ENCODE measurements at regions not wholly inside any gene's neighbourhood (a gene's known extent, or its start where the extent isn't known, plus 50 kb on each side); places are given as distances from the start of the nearest gene placed in this dataset.

DNA sequence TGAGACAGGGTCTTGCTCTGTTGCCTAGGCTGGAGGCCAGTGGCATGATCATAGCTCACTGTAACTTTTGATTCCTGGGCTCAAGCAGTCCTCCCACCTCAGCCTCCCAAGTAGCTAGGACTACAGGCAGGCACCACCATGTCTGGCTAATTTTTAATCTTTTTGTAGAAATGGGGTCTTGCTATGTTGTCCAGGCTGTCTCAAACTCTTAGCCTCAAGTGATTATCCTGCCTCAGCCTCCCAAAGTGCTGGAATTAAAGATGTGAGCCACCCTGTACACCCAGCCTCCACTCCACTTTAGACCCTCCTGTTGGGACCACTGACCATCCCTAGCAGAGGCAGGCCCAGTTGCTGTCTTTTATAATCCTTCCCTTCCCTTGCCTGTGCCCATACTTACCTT is 63.3 kb upstream of the OSBPL8 start:
- Histone ChIP-seq H3K4me3 (replicated peaks in 1 of 2; ENCODE audit: low read depth in 1 of 2, low read length in 2 of 2) (no peak overlapping the region), H3K4me1 (ENCODE audit: control insufficient read depth in 1 of 2, insufficient read depth in 2 of 2, low read length in 2 of 2) (peaks cover 2 to 8% of the 10 kb centered on the region in 2 experiments; a peak in 2 of 4 replicates), H3K9ac (ENCODE audit: low read length) (no peak overlapping the region), H2AFZ (ENCODE audit: low read depth, low read length, poor library complexity, severe bottlenecking) (no peak overlapping the region), H4K20me1 (ENCODE audit: insufficient read depth) (no peaks in the 10 kb centered on the region), H3K27me3 (ENCODE audit: insufficient read depth, low read length) (no peaks in the 10 kb centered on the region), H3K27ac (ENCODE audit: low read depth, low read length) (no peak overlapping the region), H3K9me3 (ENCODE audit: control insufficient read depth in 1 of 2, insufficient read depth in 1 of 2, low read depth in 1 of 2, low read length in 2 of 2) (no peaks in the 10 kb centered on the region), H3K79me2 (ENCODE audit: insufficient read depth, low read length) (no peaks in the 10 kb centered on the region), H3K4me2 (ENCODE audit: low read length) (no peak overlapping the region), H3K36me3 (ENCODE audit: control insufficient read depth in 1 of 2, insufficient read depth in 2 of 2, low read length in 2 of 2) (no peaks in the 10 kb centered on the region), H3K9me2 (ENCODE audit: insufficient read depth) (no peaks in the 10 kb centered on the region)
- CTCF ChIA-PET, result interaction anchor here (1.4 to 3.5 kb wide), 2 partner anchors 168 to 389 kb away, joined by 8 to 50 read pairs; no protein-coding TSS in a partner anchor
- no peak for ATAC-seq
- POLR2A ChIA-PET, result no interaction called here
- no TSS peak for BruUV-seq (replicated peaks)
- intact Hi-C loops (cut with micrococcal nuclease), result loop anchor here (5.0 kb wide), 1 partner anchor 1064 kb away; no protein-coding TSS in a partner anchor
- TF ChIP-seq CBX3 (IDR thresholded peaks at IDR 0.05; ENCODE audit: low read depth) (no peak), SIN3A (IDR thresholded peaks at IDR 0.05; ENCODE audit: low read depth) (no peak), TCF7L2 (IDR thresholded peaks at IDR 0.05; ENCODE audit: borderline replicate concordance, extremely low read depth, insufficient read depth, insufficient read length) (no peak), EZH2phosphoT487 (IDR thresholded peaks at IDR 0.05; ENCODE audit: borderline replicate concordance) (no peak), RAD21 (IDR thresholded peaks at IDR 0.05; ENCODE audit: low read depth) (no peak), SRF (IDR thresholded peaks at IDR 0.05; ENCODE audit: low read depth) (no peak), ELF1 (IDR thresholded peaks at IDR 0.05; ENCODE audit: borderline replicate concordance, low read depth) (no peak)
- TF ChIP-seq, protein P1, sequence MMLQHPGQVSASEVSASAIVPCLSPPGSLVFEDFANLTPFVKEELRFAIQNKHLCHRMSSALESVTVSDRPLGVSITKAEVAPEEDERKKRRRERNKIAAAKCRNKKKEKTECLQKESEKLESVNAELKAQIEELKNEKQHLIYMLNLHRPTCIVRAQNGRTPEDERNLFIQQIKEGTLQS (IDR thresholded peaks at IDR 0.05), result no peak
- TF ChIP-seq, protein P2, sequence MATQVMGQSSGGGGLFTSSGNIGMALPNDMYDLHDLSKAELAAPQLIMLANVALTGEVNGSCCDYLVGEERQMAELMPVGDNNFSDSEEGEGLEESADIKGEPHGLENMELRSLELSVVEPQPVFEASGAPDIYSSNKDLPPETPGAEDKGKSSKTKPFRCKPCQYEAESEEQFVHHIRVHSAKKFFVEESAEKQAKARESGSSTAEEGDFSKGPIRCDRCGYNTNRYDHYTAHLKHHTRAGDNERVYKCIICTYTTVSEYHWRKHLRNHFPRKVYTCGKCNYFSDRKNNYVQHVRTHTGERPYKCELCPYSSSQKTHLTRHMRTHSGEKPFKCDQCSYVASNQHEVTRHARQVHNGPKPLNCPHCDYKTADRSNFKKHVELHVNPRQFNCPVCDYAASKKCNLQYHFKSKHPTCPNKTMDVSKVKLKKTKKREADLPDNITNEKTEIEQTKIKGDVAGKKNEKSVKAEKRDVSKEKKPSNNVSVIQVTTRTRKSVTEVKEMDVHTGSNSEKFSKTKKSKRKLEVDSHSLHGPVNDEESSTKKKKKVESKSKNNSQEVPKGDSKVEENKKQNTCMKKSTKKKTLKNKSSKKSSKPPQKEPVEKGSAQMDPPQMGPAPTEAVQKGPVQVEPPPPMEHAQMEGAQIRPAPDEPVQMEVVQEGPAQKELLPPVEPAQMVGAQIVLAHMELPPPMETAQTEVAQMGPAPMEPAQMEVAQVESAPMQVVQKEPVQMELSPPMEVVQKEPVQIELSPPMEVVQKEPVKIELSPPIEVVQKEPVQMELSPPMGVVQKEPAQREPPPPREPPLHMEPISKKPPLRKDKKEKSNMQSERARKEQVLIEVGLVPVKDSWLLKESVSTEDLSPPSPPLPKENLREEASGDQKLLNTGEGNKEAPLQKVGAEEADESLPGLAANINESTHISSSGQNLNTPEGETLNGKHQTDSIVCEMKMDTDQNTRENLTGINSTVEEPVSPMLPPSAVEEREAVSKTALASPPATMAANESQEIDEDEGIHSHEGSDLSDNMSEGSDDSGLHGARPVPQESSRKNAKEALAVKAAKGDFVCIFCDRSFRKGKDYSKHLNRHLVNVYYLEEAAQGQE (IDR thresholded peaks at IDR 0.05; ENCODE audit: low read depth), result no peak
- TF ChIP-seq, protein P3, sequence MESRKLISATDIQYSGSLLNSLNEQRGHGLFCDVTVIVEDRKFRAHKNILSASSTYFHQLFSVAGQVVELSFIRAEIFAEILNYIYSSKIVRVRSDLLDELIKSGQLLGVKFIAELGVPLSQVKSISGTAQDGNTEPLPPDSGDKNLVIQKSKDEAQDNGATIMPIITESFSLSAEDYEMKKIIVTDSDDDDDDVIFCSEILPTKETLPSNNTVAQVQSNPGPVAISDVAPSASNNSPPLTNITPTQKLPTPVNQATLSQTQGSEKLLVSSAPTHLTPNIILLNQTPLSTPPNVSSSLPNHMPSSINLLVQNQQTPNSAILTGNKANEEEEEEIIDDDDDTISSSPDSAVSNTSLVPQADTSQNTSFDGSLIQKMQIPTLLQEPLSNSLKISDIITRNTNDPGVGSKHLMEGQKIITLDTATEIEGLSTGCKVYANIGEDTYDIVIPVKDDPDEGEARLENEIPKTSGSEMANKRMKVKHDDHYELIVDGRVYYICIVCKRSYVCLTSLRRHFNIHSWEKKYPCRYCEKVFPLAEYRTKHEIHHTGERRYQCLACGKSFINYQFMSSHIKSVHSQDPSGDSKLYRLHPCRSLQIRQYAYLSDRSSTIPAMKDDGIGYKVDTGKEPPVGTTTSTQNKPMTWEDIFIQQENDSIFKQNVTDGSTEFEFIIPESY (IDR thresholded peaks at IDR 0.05; ENCODE audit: extremely low read depth, insufficient replicate concordance, low read length), result no peak
- TF ChIP-seq, protein P4, sequence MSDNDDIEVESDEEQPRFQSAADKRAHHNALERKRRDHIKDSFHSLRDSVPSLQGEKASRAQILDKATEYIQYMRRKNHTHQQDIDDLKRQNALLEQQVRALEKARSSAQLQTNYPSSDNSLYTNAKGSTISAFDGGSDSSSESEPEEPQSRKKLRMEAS (IDR thresholded peaks at IDR 0.05), result no peak
- RAD21 ChIA-PET (ENCODE audit: low non-redundant PET in 1 of 2, low total read pairs in 2 of 2, uncharacterized antibody in 2 of 2, unreplicated experiment in 2 of 2), result no interaction called here
- no peak for DNase-seq (ENCODE audit: low read depth, low spot score)

All from HCT116 (cell line).